HG03558 (cell line): ENCODE measurements at regions not wholly inside any gene's neighbourhood (a gene's known extent, or its start where the extent isn't known, plus 50 kb on each side); places are given as distances from the start of the nearest gene placed in this dataset.

Source experiments
- ATAC-seq: cut with Tn5 transposase; IDR thresholded peaks from one replicate; pipeline ENCODE4 v1.9.1; 2021; ENCODE audit warnings: moderate number of reproducible peaks; ENCODE audit not compliant: unreplicated experiment; ENCODE audit errors: extremely low read depth

DNA sequence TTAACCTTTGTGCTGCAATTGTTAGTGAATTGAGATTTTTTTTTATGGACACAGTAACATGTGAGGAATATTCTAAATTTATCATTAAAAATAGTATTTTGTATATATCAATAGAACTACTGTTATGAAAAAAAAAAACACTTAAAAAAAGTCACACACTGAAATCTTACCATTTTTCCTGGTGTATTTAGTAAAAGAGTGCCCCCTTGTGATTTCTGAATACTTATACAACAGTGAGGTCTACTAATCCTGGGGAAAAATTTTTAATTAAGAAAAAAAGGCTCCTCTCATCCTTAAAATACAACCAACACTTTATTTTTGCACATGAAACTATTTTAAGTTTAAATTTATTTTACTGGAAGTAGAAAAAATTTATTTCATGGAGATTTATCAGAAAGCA is 56.4 kb upstream of the SPOCK3 start:
- no peak for ATAC-seq

DNA sequence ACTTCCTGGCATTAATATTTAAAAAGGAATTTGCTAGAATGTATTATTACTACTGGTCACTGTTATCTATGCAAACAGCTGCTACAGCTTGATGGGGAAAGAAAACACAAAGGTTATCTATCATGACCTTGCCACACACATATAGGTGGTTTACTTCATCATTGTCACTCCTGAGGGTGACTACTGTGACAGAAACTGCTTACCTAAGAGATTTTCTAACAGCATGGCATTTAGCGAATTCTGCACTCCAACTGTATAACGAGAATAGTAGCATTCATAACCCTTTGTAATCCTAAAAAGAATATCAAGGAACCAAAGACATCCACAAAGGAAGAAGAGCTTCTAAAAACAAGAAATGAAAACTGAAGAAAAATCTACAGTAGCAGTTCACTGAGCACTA is 74.6 kb upstream of the SPOCK3 start:
- no peak for ATAC-seq

DNA sequence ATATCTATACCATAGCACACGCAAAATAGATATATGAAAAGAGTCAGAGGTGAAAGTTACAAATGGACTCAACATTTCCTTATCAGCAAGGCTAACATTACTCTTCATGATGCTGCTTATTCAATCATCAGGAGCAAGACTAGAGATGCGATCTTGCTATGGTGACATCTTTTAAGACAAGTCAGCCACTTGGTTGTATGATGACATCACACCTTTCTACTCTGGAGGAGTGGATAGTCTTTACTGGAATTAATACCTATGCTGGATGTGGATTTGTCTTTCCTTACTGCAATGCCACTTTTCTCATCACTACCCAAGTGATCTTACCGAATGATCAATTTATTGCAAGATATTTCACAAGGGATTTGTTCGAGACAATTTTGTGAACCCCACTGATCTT is 87.0 kb upstream of the SPOCK3 start:
- ATAC-seq = no peak

DNA sequence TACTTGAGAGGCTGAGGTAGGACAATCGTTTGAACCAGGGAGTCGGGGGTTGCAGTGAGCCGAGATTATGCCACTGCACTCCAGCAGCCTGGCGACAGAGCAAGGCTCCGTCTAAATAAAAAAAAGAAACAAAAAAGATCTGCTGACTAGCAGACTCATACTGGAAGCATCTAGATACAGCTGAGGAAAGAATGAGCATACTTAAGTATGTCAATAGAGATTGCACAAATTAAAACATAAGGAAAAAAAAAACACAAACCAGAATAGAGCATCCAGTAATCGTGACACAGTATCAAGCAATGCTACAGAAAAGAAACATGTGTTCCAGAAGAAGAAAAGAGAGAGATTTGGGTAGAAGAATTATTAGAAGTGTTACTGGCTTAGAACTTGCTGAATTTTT is 105.5 kb upstream of the SPOCK3 start:
- no peak for ATAC-seq

DNA sequence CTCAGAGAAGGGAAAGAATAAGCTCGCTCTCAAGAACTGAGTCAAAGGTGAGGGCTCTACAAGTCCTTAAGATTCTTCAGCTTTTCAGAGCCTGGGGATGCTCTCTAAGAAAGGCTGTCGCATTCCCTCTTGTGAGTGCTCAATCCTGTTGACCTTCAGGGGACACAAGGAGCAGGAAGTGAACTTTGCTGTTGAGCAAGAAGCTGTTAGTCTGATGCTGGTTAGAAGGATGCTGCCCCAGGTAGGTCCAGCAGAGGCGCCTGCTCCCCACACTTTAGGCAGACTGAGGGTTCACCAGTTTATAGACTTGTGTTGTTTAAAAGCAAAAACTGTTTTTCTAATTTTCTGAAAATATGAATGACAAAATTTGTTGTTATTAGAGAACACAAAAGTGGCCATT is 125.4 kb upstream of the SPOCK3 start:
- ATAC-seq = no peak

DNA sequence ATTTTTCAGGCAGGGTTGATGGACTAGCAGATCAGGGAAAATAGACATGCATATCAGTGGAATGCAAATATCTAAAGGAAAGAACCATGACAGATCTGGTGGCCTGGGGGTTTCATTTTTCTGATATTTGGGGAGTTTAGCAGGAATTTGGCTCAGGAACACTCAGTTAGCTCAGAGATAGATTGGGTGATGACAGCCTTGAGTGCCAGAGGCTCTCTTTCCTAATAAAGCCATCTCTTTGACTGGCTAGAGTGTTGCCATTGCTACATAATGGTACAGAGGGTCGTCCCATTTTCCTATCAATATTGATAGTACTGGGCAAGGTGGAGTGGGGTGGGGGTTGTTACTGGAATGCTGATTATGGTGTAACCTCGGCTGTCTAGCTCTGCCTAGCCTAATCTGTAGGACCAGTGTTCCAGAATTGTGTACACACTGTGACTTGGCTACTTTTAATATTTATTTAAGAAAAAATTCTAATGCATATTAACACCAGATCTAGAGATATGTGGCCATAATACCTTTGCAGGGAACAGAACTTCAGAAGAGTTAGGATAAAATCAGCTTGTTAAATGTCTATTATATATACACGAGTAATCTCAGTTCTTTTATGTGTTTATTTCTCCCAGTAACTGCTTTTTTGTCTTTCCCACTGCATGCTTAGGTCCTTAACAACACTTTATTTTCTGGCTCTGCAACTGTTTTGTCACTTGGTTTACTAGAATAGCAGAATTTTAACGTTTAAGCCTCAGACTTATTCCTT is 145.0 kb upstream of the SPOCK3 start:
- no peak for ATAC-seq

DNA sequence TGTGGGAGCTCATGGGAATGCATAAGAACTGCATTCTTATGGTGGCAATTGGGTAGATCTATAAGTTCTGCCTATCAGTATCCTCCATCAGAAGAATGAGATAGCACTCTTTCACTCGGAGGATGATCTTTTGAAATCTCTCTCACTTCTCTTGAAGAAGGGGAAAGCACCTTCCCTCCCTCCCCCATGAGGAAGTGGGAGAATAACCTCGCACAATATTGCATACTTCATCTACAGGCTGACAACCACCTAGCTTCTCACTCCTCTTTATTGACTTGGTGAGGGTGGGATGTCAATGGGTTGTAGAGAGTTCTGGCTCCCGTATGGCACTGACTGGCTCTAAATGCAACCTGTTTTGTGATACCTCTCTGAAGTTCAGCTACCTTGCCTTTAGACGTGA is 146.7 kb upstream of the SPOCK3 start:
- no peak for ATAC-seq

DNA sequence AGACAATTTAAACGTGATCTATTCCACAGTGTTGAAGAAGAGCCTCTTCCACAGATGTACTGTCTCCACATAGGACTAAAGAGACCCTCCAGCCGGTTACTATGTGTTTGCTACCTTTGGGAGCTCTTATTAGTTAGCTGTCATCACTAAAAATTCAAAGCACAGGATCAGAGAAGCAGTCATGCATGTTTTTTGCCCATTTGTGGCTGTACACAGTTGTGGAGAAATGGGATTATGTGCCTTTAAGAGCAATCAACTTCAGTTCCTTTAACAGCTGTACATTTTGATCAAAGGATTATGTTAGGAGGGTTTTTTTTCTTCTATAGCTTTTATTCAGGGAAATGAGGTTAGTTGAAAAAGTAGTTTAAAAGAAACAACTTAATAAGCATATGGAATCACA is 149.0 kb upstream of the SPOCK3 start:
- no peak for ATAC-seq

DNA sequence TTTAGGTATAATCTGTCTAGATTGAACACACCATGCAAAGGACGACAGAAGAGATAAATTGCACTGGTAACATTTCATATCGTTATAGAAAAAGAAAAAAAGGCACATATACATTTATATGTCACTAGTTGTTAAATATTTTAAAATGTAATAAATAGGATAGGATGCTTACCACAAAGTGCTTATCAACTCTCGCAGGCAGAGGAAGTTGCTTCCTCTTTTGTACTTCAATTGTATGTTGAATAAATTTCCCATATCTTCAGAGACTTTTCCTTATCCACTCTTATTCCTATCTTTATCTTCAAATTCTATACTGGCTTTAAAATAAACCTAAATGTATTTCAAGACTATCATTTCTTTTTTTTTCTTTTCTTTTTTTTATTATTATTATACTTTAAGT is 163.3 kb upstream of the SPOCK3 start:
- no peak for ATAC-seq

DNA sequence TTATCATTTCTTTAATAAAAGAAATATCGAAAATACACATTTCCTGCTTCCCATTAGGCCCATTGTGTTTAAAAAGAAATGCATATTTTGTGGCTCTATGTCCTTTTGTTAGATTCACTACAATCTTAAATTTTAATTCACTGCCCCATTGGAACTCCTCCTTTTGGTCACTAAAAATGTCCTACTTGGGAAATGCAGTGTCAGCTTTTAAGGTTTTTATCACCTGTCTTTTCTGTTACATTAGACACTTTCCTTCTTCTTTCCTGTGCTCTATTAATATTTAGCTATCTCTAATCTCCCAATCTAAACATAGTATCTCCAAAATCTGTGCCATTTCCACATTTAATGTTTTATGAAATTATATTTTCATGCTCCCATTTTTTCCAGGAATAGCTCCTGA is 164.9 kb upstream of the SPOCK3 start:
- ATAC-seq = no peak

DNA sequence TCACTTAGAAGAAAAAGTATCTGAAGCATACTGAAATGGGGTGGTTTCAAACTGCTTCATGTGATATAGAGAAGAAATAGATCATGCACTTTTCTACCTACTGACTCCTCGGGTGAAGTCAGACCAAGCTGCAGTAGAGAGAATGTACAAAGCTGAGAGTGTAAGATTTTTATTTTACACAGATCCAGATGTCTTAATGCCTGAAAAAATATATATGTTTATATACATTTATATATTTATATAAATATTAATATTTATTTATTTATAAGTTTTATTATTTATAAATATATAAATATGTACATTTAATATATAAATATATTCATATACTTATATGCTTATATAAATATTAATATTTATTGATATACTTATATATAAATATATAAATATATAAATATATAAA is 171.9 kb upstream of the SPOCK3 start:
- ATAC-seq = no peak

DNA sequence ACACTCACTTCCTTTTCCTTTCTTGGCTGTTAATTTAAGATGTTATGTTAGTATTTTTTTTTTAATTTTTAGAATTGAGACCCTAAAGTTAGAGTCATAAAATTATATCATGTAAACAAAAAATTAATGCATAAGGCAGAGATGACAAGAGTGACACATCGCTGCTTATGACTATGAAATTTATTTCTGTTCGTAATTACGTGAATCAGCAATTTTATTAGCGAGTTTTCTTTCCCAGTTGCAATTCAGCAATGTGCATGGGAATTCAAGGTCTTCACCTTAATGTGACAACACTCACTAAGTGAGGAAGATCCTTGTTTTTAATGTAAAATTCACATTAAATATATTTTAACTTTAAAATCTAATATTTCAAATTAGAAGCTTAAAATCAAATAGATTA is 181.2 kb upstream of the SPOCK3 start:
- no peak for ATAC-seq

DNA sequence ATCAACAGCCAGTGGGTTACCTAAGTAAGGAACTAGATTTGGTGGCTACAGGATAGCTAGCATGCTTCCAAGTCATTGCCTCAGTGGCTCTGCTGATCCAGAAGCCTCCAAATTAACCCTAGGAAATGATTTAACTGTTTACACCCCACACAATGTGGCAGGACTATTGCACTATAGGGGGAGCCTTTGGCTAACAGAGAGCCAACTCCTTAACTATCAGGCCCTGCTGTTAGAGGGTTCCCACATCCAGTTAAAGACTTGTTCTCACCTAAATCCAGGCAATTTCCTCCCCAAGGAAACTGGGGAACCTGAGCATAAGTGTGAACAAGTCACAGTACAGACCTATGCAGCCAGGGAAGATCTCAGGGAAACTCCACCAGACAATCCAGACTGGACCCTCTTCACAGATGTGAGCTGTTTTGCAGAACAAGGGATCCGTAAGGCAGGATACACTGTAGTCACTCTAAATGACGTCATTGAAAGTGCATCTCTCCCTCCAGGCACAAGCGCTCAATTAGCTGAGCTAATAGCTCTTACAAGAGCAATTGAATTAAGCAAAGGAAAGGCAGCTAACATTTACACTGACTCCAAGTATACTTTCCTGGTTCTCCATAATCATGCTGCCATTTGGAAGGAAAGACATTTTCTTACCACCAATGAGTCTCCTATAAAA is 185.3 kb upstream of the SPOCK3 start:
- no peak for ATAC-seq

DNA sequence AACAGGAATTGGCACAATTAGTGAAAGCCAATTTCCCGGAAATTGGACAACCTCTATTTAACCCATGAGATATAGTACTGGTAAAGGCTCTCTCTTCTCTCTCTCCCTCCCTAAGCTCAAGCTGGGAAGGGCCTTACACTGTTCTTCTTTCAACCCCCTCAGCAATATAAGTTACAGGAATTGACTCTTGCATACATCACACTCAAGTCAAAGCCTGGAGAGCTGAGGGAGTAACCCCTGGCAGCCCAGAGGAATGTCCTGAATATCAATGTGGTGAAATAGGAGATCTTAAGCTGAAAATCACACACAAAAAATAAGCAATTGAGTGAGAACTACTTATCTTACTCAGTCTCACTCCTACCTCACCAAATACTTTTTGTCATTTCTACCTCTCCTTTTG is 186.9 kb upstream of the SPOCK3 start:
- no peak for ATAC-seq

DNA sequence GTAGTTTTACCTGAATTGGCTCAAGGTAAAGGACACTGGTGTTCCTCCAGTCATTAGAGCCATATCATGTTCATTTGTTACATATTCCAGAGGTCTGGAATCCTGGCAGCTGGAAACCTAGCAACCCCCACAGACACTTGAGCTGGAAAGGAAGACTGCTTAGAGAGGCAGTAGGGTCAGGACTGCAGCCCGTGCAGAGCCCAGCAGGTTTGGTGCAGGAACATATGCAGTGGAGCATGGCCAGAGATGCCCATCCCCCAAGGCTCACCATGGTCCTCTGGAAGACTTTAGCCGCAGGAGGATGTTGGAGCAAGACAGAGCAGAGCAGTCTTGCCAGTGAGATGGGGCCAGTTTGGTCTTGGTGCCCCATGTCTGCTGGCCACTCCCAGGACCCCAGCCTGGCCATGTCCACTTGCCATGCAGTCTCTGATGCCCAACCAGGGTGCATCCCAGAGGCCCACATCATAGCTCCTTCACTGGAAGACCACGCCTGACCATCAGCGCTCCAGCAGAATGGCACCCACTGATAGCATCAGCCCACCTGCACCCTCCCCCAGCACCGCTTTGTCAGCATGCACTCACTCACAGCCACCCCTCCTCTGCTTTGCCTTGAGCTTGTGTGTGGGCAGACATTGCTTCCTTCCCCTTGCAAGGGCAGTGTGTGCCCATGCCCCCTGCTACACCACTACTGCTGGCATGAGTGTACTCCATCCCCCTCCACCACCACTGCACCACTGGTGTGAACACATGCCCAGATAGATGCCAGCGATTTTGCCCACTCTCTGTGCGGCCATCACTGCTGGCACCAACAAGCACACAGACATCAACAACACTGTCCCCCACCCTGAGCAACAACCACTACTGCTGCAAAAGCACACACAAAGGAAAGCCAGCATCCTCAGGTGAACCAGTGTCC is 190.3 kb upstream of the SPOCK3 start:
- no peak for ATAC-seq

DNA sequence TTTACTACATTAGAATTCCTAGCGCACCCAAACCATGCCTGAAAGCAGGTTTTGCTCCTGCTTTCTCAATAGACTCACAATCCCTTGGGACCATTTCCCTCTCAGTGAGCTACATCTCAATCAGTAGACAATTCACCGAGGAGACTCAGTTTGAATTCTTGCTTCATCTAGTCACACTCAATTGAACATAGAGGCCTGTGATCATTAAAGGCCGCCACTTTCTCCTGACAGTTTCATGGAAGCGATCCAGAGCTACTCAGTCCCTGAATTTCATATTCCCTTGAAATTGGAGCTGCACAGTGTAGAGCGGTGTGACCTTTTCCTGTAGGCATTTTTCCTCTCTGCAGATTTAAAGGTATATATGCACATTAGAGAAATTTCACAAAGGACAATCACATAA is 193.9 kb upstream of the SPOCK3 start:
- no peak for ATAC-seq

DNA sequence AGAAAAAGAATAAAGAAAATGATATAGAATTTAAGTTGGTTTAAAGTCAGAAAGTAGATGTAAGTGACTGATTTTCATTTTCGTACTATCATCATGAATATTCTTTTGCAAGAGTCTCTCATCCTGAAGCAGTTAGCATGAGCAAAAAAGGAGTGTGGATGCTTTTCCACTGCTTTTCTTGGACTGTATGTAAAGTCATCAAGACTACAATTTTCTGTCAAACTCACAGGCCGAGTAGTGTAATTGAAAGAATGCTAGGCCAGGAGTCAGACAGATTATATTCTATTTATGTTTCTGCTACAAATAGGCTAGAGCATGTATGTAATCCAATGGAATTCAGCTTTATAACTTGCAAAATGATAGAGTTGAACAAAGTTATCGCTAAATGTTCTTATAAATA is 197.1 kb upstream of the SPOCK3 start:
- ATAC-seq = no peak

DNA sequence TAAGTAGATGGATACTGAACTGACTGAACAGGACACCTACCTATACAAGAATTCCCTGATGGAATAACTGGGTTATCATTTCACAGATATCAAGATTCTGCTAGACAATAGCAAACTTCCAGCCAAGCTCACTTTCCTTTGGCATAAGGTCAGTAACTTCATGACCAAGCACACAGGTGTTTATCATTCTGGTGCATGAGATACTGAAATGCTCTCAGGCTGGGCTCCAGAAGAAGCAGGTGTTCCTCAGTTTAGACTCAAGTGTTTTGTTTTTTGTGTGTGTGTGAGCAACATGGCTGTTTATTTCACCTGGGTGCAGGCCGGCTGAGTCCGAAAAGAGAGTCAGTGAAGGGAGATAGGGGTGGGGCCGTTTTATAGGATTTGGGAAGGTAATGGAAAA is 201.5 kb upstream of the SPOCK3 start:
- no peak for ATAC-seq

DNA sequence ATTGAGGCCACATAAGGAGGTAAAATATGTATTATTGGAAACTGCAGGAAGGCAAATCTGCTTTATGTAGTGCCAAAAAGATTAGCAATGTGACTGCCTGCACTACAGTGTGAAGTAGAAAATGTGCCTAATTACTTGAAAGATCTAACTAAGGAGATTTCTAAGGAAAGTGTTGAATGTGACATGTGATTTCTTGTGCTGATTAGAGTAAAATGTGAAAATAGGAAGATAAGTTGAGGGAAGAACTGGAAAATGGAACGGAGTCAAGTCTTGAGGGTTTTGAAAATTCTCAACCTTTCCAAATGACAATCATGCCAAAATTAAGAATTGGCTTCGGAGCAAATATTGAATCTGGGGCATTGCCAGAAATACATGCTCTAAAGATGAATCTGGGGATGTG is 209.5 kb upstream of the SPOCK3 start:
- ATAC-seq = no peak

DNA sequence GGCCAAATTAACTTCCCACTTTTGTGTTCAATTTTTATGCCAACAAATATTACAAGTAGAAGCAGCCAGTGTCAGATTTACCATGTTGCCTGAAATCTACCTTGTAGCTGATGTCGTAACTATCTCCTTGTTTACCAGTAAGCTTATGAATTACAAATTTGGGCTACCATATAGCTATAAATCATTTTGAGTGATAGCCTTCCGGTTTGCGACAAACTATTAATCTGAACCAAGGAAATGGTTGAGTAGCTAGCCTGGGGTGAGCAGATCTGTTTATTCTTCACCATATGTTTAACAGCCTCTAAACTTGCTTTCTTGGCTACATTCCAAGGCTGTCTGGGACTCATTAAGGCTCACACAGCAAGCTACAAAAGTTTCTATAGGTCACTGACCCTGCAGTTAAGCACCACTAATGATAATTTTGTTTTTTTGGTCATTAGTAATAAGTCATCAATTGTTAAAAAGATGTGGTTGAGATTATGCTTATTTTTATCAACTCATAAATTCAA is 218.7 kb upstream of the SPOCK3 start:
- ATAC-seq = no peak

DNA sequence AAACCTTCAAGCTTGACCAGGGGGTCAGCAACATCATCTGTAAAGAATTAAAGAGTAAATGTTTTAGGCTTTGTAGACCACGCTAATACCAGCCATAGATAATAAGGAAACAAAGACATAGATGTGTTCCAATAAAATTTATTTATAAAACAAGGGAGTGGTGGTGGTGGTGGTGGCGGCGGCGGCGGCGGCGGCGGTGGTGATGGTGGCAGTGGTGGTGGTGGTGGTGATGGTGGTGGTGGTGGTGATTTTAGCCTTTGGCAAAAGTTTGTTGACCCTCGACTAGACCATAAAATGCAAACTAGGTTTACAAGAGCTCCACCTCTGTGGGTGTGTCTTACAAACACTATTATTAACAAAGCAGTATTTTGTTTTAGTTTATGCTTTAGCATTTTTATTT is 222.3 kb upstream of the SPOCK3 start:
- no peak for ATAC-seq
